ENCODE measurements at regions not wholly inside any gene's neighbourhood (a gene's known extent, or its start where the extent isn't known, plus 50 kb on each side); places are given as distances from the start of the nearest gene placed in this dataset.

GRCh38 chr16:80233097-80233835 is 307.5 kb upstream of the DYNLRB2 start:
- TF ChIP-seq CTCF (IDR thresholded peaks at IDR 0.05): no peak
- TF ChIP-seq POLR2A (IDR thresholded peaks at IDR 0.05): no peak
